Activated CD4-positive, alpha-beta T cell treated with anti-CD3 and anti-CD28 coated beads for 36 hours (primary cell): ENCODE measurements at regions not wholly inside any gene's neighbourhood (a gene's known extent, or its start where the extent isn't known, plus 50 kb on each side); places are given as distances from the start of the nearest gene placed in this dataset.

Experiments used
- ATAC-seq: fragments of 200-7000 bp; cut with Tn5 transposase; one replicate; pipeline ENCODE4 v1.10.0; 2021; ENCODE audit warnings: mild to moderate bottlenecking, moderate library complexity
- CTCF ChIA-PET: fragments of 350-600 bp; sonication (Branson Sonifier 250); formaldehyde crosslinking; loops from one replicate; lab custom pipeline; 2021; ENCODE audit warnings: antibody characterized with exemption; lab: Charles Lee
- POLR2A ChIA-PET: fragments of 350-600 bp; sonication (Branson Sonifier 250); formaldehyde crosslinking; loops from one replicate; lab custom pipeline; 2021; ENCODE audit warnings: antibody characterized with exemption, inconsistent platforms; lab: Charles Lee
- DNase-seq: peaks from one replicate; pipeline ENCODE4 v3.0.0-alpha.2; 2020
- H3K27ac Mint-ChIP-seq: one replicate; pipeline ENCODE4 v1.8.0; 2021; ENCODE audit warnings: mixed read lengths
- H3K27me3 Mint-ChIP-seq: one replicate; pipeline ENCODE4 v1.8.0; 2021; ENCODE audit warnings: mixed read lengths
- H3K36me3 Mint-ChIP-seq: one replicate; pipeline ENCODE4 v1.8.0; 2021; ENCODE audit warnings: low read depth, mixed read lengths
- H3K4me1 Mint-ChIP-seq: one replicate; pipeline ENCODE4 v1.8.0; 2021; ENCODE audit warnings: mixed read lengths
- H3K4me3 Mint-ChIP-seq: one replicate; pipeline ENCODE4 v1.8.0; 2021; ENCODE audit warnings: mild to moderate bottlenecking, moderate library complexity, mixed read lengths
- H3K9me3 Mint-ChIP-seq: one replicate; pipeline ENCODE4 v1.8.0; 2021; ENCODE audit warnings: low read depth, mixed read lengths
- intact Hi-C, 2 experiments: fragments of 100-400 bp; cut with DNase I in 1 of 2; cut with micrococcal nuclease in 1 of 2; formaldehyde crosslinking; loops; one replicate each; pipeline versions ENCODE4 v1.14.2 to v1.15.1; 2022 to 2024; cut with DNase I, micrococcal nuclease

- H3K9me3 Mint-ChIP-seq = no peaks in the 10 kb centered on the region
- DNase-seq (no peak), ATAC-seq (no peak)
- intact Hi-C loops = no loop called here
- CTCF ChIA-PET = interaction anchor here (0.8 kb wide), 1 partner anchor 66 kb away, joined by 3 read pairs; no protein-coding TSS in a partner anchor
- H3K4me3 Mint-ChIP-seq = no peak overlapping the region
- peaks cover 4% of the 10 kb centered on the region for H3K27me3 Mint-ChIP-seq
- POLR2A ChIA-PET = no interaction called here
- no peak overlapping the region for H3K27ac Mint-ChIP-seq
- no peaks in the 10 kb centered on the region for H3K4me1 Mint-ChIP-seq
- no peaks in the 10 kb centered on the region for H3K36me3 Mint-ChIP-seq
Measured at GRCh38 chr4:71243091-71243833, 95.6 kb upstream of the SLC4A4 start.

GRCh38 chr4:71247706-71248105, 91.1 kb upstream of the SLC4A4 start:
- POLR2A ChIA-PET = no interaction called here
- Mint-ChIP-seq H3K27me3 (peaks cover 3% of the 10 kb centered on the region), H3K27ac (no peak overlapping the region)

GRCh38 chr4:71251261-71251660, 87.6 kb upstream of the SLC4A4 start:
- DNase-seq (no peak), ATAC-seq (no peak)
- intact Hi-C loops = no loop called here
- Mint-ChIP-seq H3K4me1 (no peaks in the 10 kb centered on the region), H3K27ac (no peak overlapping the region), H3K36me3 (no peaks in the 10 kb centered on the region), H3K27me3 (peaks cover 3% of the 10 kb centered on the region), H3K4me3 (no peak overlapping the region), H3K9me3 (no peaks in the 10 kb centered on the region)
- POLR2A ChIA-PET = no interaction called here
- CTCF ChIA-PET = interaction anchor here (0.7 kb wide), 1 partner anchor 18 kb away, joined by 4 read pairs; no protein-coding TSS in a partner anchor

More at GRCh38 chr4:71247706-71248105, 91.1 kb upstream of the SLC4A4 start:
- no peak for ATAC-seq
- CTCF ChIA-PET = interaction anchor here (1.6 kb wide), 1 partner anchor 9 kb away, joined by 3 read pairs; no protein-coding TSS in a partner anchor
- H3K4me3 Mint-ChIP-seq = no peak overlapping the region
- no peaks in the 10 kb centered on the region for H3K4me1 Mint-ChIP-seq
- DNase-seq = no peak
- no peaks in the 10 kb centered on the region for H3K9me3 Mint-ChIP-seq
- intact Hi-C loops = no loop called here
- H3K36me3 Mint-ChIP-seq = no peaks in the 10 kb centered on the region

GRCh38 chr4:71253545-71253944, 85.3 kb upstream of the SLC4A4 start:
- ChIA-PET POLR2A (no interaction called here), CTCF (no interaction called here)
- Mint-ChIP-seq H3K27me3 (no peaks in the 10 kb centered on the region), H3K4me1 (no peaks in the 10 kb centered on the region), H3K4me3 (no peak overlapping the region), H3K36me3 (no peaks in the 10 kb centered on the region), H3K9me3 (no peaks in the 10 kb centered on the region), H3K27ac (no peak overlapping the region)
- intact Hi-C loops = no loop called here
- DNase-seq = no peak
- ATAC-seq = no peak

- Mint-ChIP-seq H3K36me3 (no peaks in the 10 kb centered on the region), H3K9me3 (no peaks in the 10 kb centered on the region), H3K4me1 (no peaks in the 10 kb centered on the region), H3K4me3 (no peak overlapping the region), H3K27ac (no peak overlapping the region), H3K27me3 (no peaks in the 10 kb centered on the region)
- ATAC-seq = no peak
- CTCF ChIA-PET = interaction anchor here (0.7 kb wide), 1 partner anchor 313 kb away, joined by 4 read pairs; no protein-coding TSS in a partner anchor
- intact Hi-C loops = no loop called here
- no peak for DNase-seq
- POLR2A ChIA-PET = no interaction called here
Measured at GRCh38 chr4:71254451-71255012, 84.3 kb upstream of the SLC4A4 start.

- no peaks in the 10 kb centered on the region for H3K36me3 Mint-ChIP-seq
Measured at GRCh38 chr4:71255976-71256375, 82.8 kb upstream of the SLC4A4 start.

GRCh38 chr4:71257761-71258160, 81.1 kb upstream of the SLC4A4 start:
- ChIA-PET CTCF (no interaction called here), POLR2A (no interaction called here)
- Mint-ChIP-seq H3K27ac (no peak overlapping the region), H3K9me3 (no peaks in the 10 kb centered on the region), H3K4me3 (no peak overlapping the region), H3K4me1 (peaks cover 9% of the 10 kb centered on the region), H3K27me3 (no peaks in the 10 kb centered on the region), H3K36me3 (no peaks in the 10 kb centered on the region)
- no peak for DNase-seq
- no peak for ATAC-seq
- intact Hi-C loops = no loop called here

More at GRCh38 chr4:71255976-71256375, 82.8 kb upstream of the SLC4A4 start:
- H3K4me3 Mint-ChIP-seq = no peak overlapping the region
- no peaks in the 10 kb centered on the region for H3K9me3 Mint-ChIP-seq
- ChIA-PET POLR2A (no interaction called here), CTCF (no interaction called here)
- no peak overlapping the region for H3K27ac Mint-ChIP-seq
- ATAC-seq (no peak), DNase-seq (no peak)
- H3K27me3 Mint-ChIP-seq = no peaks in the 10 kb centered on the region
- H3K4me1 Mint-ChIP-seq = no peaks in the 10 kb centered on the region
- intact Hi-C loops = no loop called here

- H3K4me1 Mint-ChIP-seq = peaks cover 9% of the 10 kb centered on the region
- ATAC-seq (no peak), DNase-seq (no peak)
- intact Hi-C loops = no loop called here
- no peak overlapping the region for H3K27ac Mint-ChIP-seq
- H3K4me3 Mint-ChIP-seq = no peak overlapping the region
- CTCF ChIA-PET = no interaction called here
- H3K27me3 Mint-ChIP-seq = no peaks in the 10 kb centered on the region
- POLR2A ChIA-PET = no interaction called here
- H3K9me3 Mint-ChIP-seq = no peaks in the 10 kb centered on the region
- no peaks in the 10 kb centered on the region for H3K36me3 Mint-ChIP-seq
Measured at GRCh38 chr4:71258323-71258722, 80.5 kb upstream of the SLC4A4 start.

GRCh38 chr4:71259280-71259679, 79.5 kb upstream of the SLC4A4 start:
- H3K27me3 Mint-ChIP-seq = no peaks in the 10 kb centered on the region
- peaks cover 9% of the 10 kb centered on the region for H3K4me1 Mint-ChIP-seq
- ATAC-seq (no peak), DNase-seq (no peak)
- intact Hi-C loops = no loop called here
- CTCF ChIA-PET = interaction anchor here (0.6 to 1.8 kb wide), 2 partner anchors 11 to 40 kb away, joined by 3 to 5 read pairs; no protein-coding TSS in a partner anchor
- H3K36me3 Mint-ChIP-seq = no peaks in the 10 kb centered on the region
- H3K27ac Mint-ChIP-seq = no peak overlapping the region
- POLR2A ChIA-PET = no interaction called here
- no peaks in the 10 kb centered on the region for H3K9me3 Mint-ChIP-seq
- no peak overlapping the region for H3K4me3 Mint-ChIP-seq

GRCh38 chr4:71259911-71260331, 78.9 kb upstream of the SLC4A4 start:
- intact Hi-C loops = no loop called here
- Mint-ChIP-seq H3K4me1 (peaks cover 9% of the 10 kb centered on the region), H3K27me3 (no peaks in the 10 kb centered on the region), H3K4me3 (no peak overlapping the region), H3K36me3 (no peaks in the 10 kb centered on the region), H3K27ac (no peak overlapping the region), H3K9me3 (no peaks in the 10 kb centered on the region)
- DNase-seq (no peak), ATAC-seq (no peak)
- ChIA-PET CTCF (interaction anchor here (1.8 kb wide), 1 partner anchor 10 kb away, joined by 5 read pairs; no protein-coding TSS in a partner anchor), POLR2A (no interaction called here)

- no peaks in the 10 kb centered on the region for H3K36me3 Mint-ChIP-seq
- no peak overlapping the region for H3K27ac Mint-ChIP-seq
- H3K4me1 Mint-ChIP-seq = peaks cover 9% of the 10 kb centered on the region
- H3K4me3 Mint-ChIP-seq = no peak overlapping the region
- no peak for DNase-seq
- POLR2A ChIA-PET = no interaction called here
- no peaks in the 10 kb centered on the region for H3K27me3 Mint-ChIP-seq
- intact Hi-C loops = no loop called here
- CTCF ChIA-PET = interaction anchor here (1.8 kb wide), 1 partner anchor 10 kb away, joined by 5 read pairs; no protein-coding TSS in a partner anchor
- no peaks in the 10 kb centered on the region for H3K9me3 Mint-ChIP-seq
- ATAC-seq = no peak
Measured at GRCh38 chr4:71260544-71260943, 78.3 kb upstream of the SLC4A4 start.

GRCh38 chr4:71261001-71261400, 77.8 kb upstream of the SLC4A4 start:
- H3K36me3 Mint-ChIP-seq = no peaks in the 10 kb centered on the region
- H3K9me3 Mint-ChIP-seq = no peaks in the 10 kb centered on the region
- peaks cover 9% of the 10 kb centered on the region for H3K4me1 Mint-ChIP-seq
- no peak for DNase-seq
- no peak overlapping the region for H3K27ac Mint-ChIP-seq
- H3K27me3 Mint-ChIP-seq = no peaks in the 10 kb centered on the region
- intact Hi-C loops = no loop called here
- no peak for ATAC-seq
- POLR2A ChIA-PET = no interaction called here
- H3K4me3 Mint-ChIP-seq = no peak overlapping the region
- CTCF ChIA-PET = interaction anchor here (1.8 kb wide), 1 partner anchor 9 kb away, joined by 5 read pairs; no protein-coding TSS in a partner anchor
